Upper lobe of left lung (tissue), 6 donors: ENCODE measurements at regions not wholly inside any gene's neighbourhood (a gene's known extent, or its start where the extent isn't known, plus 50 kb on each side); places are given as distances from the start of the nearest gene placed in this dataset.

Source experiments
- ATAC-seq, 2 donors: fragments of 200-7000 bp; cut with Tn5 transposase; one replicate each; pipeline ENCODE4 v1.9.1; 2022; ENCODE audit warnings: mild to moderate bottlenecking in 2 of 2, moderate library complexity in 2 of 2; ENCODE audit not compliant: low FRiP score in 2 of 2
- DNase-seq, 2 donors: peaks; one replicate each; pipeline ENCODE4 v3.0.0-alpha.2; 2019 to 2020
- H3K27ac ChIP-seq, 4 donors: fragments of 200-600 bp; sonication (generic); one replicate each; pipeline ENCODE4 v1.5.1; 2016 to 2019
- H3K27me3 ChIP-seq, 4 donors: fragments of 200-600 bp; sonication (generic); one replicate each; pipeline ENCODE4 v1.5.1; 2017 to 2019
- H3K36me3 ChIP-seq, 4 donors: fragments of 200-600 bp; sonication (generic); one replicate each; pipeline ENCODE4 v1.5.1; 2016 to 2019
- H3K4me1 ChIP-seq, 4 donors: fragments of 200-600 bp; sonication (generic); one replicate each; pipeline ENCODE4 v1.5.1; 2018 to 2019
- H3K4me3 ChIP-seq, 4 donors: fragments of 200-600 bp; sonication (generic); one replicate each; pipeline ENCODE4 v1.5.1; 2017 to 2019; ENCODE audit warnings: mild to moderate bottlenecking in 2 of 4, moderate library complexity in 1 of 4
- H3K9me3 ChIP-seq, 4 donors: fragments of 200-600 bp; sonication (generic); one replicate each; pipeline ENCODE4 v1.5.1; 2018 to 2019
- EP300 ChIP-seq, 4 donors: sonication (generic); formaldehyde crosslinking; IDR thresholded peaks; one replicate each; pipeline ENCODE4 v1.5.1; 2017; ENCODE audit warnings: antibody characterized with exemption in 4 of 4, control low read depth in 2 of 4
- POLR2A ChIP-seq, 4 donors: fragments of 450-650 bp; IDR thresholded peaks; one replicate each; pipeline ENCODE4 v1.5.1; 2016 to 2017; ENCODE audit warnings: antibody characterized with exemption in 4 of 4, mild to moderate bottlenecking in 2 of 4
- POLR2AphosphoS5 ChIP-seq, 2 donors: sonication (generic); formaldehyde crosslinking; IDR thresholded peaks; one replicate each; pipeline ENCODE4 v1.5.1; 2017; ENCODE audit warnings: antibody characterized with exemption in 2 of 2
- WGBS, 2 donors: methylation state at CpG; one replicate each; pipeline ENCODE4 v1.1.5; 2017 to 2018; 5-methylcytosine and 5-hydroxymethylcytosine counted together
- TF ChIP-seq, protein P1 (sequence below), 6 experiments: fragments of 450-650 bp in 4 of 6; fragments of 200-600 bp in 2 of 6; sonication (generic) in 2 of 6; IDR thresholded peaks; one replicate each; pipeline ENCODE4 v1.5.1; 2016 to 2019; ENCODE audit warnings: antibody characterized with exemption in 6 of 6
- donor health status: DM: no; HTN: no; CAD: no; lungs with moderate emphysema.
- donor health status: DM: no; HTN: yes; CAD: no; lungs with severe emphysema.

GRCh38 chr15:69648212-69648611 is 195.6 kb downstream of the RPLP1 start:
- ATAC-seq (no peak), DNase-seq (peak in 1 of 2 donors; percentile 41)
- Histone ChIP-seq H3K27ac (no peak overlapping the region), H3K36me3 (no peaks in the 10 kb centered on the region), H3K4me3 (no peak overlapping the region), H3K9me3 (no peaks in the 10 kb centered on the region), H3K27me3 (no peaks in the 10 kb centered on the region), H3K4me1 (peaks cover 0 to 7% (median 0%) of the 10 kb centered on the region in 4 donors)
- WGBS, 2 donors: 31 to 45% methylated on average over 11 to 14 of the region's 14 CpGs
- TF ChIP-seq EP300 (IDR thresholded peaks at IDR 0.05) (no peak), POLR2A (IDR thresholded peaks at IDR 0.05) (no peak), POLR2AphosphoS5 (IDR thresholded peaks at IDR 0.05) (no peak)
- TF ChIP-seq, protein P1, sequence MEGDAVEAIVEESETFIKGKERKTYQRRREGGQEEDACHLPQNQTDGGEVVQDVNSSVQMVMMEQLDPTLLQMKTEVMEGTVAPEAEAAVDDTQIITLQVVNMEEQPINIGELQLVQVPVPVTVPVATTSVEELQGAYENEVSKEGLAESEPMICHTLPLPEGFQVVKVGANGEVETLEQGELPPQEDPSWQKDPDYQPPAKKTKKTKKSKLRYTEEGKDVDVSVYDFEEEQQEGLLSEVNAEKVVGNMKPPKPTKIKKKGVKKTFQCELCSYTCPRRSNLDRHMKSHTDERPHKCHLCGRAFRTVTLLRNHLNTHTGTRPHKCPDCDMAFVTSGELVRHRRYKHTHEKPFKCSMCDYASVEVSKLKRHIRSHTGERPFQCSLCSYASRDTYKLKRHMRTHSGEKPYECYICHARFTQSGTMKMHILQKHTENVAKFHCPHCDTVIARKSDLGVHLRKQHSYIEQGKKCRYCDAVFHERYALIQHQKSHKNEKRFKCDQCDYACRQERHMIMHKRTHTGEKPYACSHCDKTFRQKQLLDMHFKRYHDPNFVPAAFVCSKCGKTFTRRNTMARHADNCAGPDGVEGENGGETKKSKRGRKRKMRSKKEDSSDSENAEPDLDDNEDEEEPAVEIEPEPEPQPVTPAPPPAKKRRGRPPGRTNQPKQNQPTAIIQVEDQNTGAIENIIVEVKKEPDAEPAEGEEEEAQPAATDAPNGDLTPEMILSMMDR (IDR thresholded peaks at IDR 0.05): no peak

DNA sequence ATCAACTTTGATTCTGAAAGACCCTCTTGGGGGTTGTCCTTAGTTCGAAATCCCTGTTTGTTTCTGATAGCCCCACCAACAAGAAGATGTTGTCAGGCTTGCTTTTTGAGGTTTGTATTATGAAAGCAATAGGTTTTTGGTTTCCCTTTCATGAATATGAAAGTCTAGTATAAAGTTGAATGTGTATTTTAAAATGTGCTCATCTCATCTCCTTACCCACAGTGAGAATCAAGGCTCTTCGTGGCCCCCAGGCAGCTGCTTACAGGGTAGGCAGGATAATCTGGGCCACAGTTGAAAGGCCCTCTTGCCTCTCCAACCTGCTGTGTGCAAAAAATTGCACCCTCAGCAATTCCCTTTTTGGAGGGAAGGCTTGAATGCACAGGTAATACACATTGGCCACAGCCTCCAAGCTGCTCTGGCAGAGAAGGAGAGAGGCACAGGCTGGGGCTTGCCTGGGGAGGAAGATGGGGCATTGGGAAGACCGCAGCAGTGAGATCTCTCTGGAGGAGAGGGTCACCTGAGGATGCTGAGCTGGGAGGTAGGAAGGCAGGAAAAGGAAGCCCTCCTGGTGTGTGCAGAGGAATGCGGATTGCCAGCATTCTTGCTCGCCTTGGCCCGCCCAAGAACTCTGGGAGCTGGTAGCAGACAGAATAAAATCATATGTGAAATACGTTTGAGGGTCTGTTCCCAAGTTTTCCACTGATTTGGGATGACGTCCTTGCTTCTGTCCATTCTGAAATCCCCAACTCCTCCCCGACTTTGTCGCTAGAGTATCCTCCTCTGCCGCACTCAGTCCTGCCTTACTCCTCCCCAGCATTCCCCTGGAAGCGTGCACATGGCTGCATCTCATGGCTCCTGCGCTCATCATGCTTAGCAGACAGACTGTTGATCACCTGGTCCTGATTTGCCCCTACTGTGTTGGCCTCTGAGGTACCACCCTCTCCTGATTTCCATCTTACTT is 196.4 kb downstream of the RPLP1 start:
- Histone ChIP-seq H3K9me3 (no peaks in the 10 kb centered on the region), H3K27me3 (no peaks in the 10 kb centered on the region), H3K27ac (no peak overlapping the region), H3K4me1 (peaks cover 0 to 7% (median 0%) of the 10 kb centered on the region in 4 donors), H3K36me3 (no peaks in the 10 kb centered on the region), H3K4me3 (no peak overlapping the region)
- WGBS, 2 donors: 72 to 74% methylated on average over 13 of the region's 13 CpGs
- ATAC-seq (no peak), DNase-seq (no peak)
- TF ChIP-seq EP300 (IDR thresholded peaks at IDR 0.05): no peak
- no peak for TF ChIP-seq POLR2A (IDR thresholded peaks at IDR 0.05)
- no peak for TF ChIP-seq POLR2AphosphoS5 (IDR thresholded peaks at IDR 0.05)
- TF ChIP-seq, protein P1 (IDR thresholded peaks at IDR 0.05): no peak

GRCh38 chr15:69652293-69652692 is 199.7 kb downstream of the RPLP1 start:
- H3K4me3 ChIP-seq: no peak overlapping the region
- TF ChIP-seq POLR2A (IDR thresholded peaks at IDR 0.05) (no peak), EP300 (IDR thresholded peaks at IDR 0.05) (no peak), POLR2AphosphoS5 (IDR thresholded peaks at IDR 0.05) (no peak)
- TF ChIP-seq, protein P1 (IDR thresholded peaks at IDR 0.05): no peak
- no peak for DNase-seq
- H3K4me1 ChIP-seq: peaks cover 0 to 7% (median 0%) of the 10 kb centered on the region in 4 donors
- no peaks in the 10 kb centered on the region for H3K9me3 ChIP-seq
- ATAC-seq: no peak
- no peaks in the 10 kb centered on the region for H3K27me3 ChIP-seq
- no peaks in the 10 kb centered on the region for H3K36me3 ChIP-seq
- WGBS, 2 donors: 83 to 93% methylated on average over 1 of the region's 1 CpG
- H3K27ac ChIP-seq: no peak overlapping the region

GRCh38 chr15:69652751-69653305 is 200.2 kb downstream of the RPLP1 start:
- 73 to 81% methylated on average over 5 of the region's 5 CpGs for WGBS, 2 donors

More at GRCh38 chr15:69652751-69653305, 200.2 kb downstream of the RPLP1 start:
- no peaks in the 10 kb centered on the region for H3K36me3 ChIP-seq
- H3K4me3 ChIP-seq: no peak overlapping the region
- H3K27ac ChIP-seq: no peak overlapping the region
- H3K4me1 ChIP-seq: peaks cover 0 to 7% (median 0%) of the 10 kb centered on the region in 4 donors
- no peaks in the 10 kb centered on the region for H3K27me3 ChIP-seq
- DNase-seq (no peak), ATAC-seq (no peak)
- H3K9me3 ChIP-seq: no peaks in the 10 kb centered on the region
- no peak for TF ChIP-seq POLR2AphosphoS5 (IDR thresholded peaks at IDR 0.05)
- TF ChIP-seq, protein P1 (IDR thresholded peaks at IDR 0.05): no peak
- TF ChIP-seq EP300 (IDR thresholded peaks at IDR 0.05): no peak
- TF ChIP-seq POLR2A (IDR thresholded peaks at IDR 0.05): no peak
